GM20431 (cell line): ENCODE measurements at regions not wholly inside any gene's neighbourhood (a gene's known extent, or its start where the extent isn't known, plus 50 kb on each side); places are given as distances from the start of the nearest gene placed in this dataset.

ENCODE experiments used
- in situ Hi-C: fragments of 300-500 bp; cut with MseI, MboI; formaldehyde crosslinking; loops from one replicate; pipeline ENCODE4 v1.15.0; 2020; ENCODE audit warnings: low sequenced_read_pairs; ENCODE audit not compliant: unreplicated experiment

DNA sequence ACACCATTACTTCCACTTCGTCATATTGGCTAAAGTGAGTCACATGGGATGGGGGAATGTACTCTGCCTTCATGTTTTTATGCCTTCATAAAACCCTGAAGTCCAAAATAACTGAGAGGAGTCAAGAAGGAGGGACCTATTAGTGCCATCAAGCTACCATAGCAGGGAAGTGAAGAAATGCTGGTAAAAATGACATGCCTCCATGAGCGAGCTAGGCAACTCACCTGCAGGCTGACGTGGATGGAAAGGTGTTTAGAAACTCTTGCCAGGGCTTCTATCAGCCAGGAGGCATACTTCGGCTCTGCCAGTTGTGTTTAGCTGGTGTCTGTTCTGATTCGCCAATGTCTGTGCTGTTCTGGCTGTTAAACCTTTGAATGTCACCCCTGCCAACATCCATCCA is 424.4 kb upstream of the USP24 start:
- in situ Hi-C loops = no loop called here

DNA sequence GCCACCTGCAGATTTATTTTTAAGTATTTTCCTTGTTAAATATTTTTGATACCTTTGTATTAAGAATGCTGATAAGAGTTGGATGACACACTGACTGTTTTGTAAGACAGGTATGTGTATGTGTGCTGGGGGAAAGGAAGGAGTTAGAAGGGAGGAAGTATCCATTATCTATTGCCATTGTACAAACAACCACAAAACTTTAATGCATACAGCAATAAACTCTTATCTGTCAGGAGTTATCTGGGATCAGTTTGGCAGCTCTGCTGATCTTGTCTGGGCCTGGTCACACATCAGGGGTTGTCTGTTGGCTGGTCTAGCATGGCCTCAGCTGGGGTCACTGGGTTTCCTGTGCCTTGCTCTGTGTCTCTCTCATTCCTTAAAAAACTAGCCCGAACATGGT is 423.9 kb upstream of the USP24 start:
- in situ Hi-C loops = no loop called here

- in situ Hi-C loops = no loop called here
These were observed 421.5 kb upstream of the USP24 start for GRCh38 chr1:55636696-55637095.

DNA sequence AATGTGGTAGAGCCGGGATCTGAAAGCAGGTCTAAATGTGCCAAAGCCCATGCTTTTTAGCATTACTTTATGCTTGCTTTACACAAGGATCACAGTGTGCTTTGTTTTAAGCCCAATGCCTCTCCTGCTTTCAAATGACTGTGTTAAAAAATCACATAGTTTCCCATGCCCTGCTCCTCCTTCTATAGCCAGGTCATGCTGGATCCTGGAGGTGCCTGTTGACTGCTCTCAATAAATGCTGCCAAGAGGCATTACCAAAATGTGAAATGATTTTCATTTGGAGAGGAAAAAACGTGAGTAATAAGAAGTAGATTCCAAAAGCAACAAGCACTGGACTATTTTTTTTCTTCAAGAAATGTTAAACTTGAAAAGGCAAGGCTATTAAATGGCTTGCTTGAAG is 420.7 kb upstream of the USP24 start:
- in situ Hi-C loops = no loop called here

GRCh38 chr1:55634516-55634915 is 419.4 kb upstream of the USP24 start:
- in situ Hi-C loops = no loop called here

DNA sequence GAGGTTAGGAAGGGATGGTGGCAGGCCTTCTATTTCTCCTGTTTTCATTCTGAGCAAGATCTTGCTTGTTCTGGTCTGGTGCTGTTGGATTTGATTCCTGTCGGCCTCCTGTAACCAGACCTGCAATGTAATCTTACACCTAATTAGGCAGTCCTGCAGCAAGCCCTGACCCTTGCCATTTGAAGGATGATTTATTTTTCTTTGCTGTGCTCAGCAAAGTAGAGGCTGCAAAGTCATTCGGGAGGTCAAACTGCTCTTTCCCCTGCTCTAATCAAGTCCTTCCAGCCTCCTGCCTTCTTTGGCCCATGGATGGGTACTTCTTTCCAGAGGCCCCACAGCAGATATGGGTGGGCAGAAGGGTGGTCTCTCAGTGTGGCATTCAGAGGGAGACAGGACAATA is 417.7 kb upstream of the USP24 start:
- in situ Hi-C loops = no loop called here

GRCh38 chr1:55632058-55632457 is 416.9 kb upstream of the USP24 start:
- in situ Hi-C loops = no loop called here

DNA sequence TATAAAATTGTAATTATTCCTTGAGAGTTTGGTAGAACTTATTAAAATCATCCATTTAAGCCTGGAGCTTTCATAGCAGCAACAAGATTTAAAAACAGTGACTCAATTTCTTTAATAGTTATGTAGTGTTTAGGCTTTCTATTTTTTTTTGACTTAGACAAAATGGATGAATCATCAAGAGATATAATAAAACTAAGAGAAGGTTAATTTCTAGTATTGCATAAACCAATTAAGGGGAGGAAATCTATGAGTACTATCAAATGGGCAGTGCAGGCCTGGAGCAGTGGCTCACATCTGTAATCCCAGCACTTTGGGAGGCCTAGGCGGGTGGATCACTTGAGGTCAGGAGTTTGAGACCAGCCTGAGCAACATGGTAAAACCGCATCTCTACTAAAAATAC is 416.3 kb upstream of the USP24 start:
- in situ Hi-C loops = no loop called here

DNA sequence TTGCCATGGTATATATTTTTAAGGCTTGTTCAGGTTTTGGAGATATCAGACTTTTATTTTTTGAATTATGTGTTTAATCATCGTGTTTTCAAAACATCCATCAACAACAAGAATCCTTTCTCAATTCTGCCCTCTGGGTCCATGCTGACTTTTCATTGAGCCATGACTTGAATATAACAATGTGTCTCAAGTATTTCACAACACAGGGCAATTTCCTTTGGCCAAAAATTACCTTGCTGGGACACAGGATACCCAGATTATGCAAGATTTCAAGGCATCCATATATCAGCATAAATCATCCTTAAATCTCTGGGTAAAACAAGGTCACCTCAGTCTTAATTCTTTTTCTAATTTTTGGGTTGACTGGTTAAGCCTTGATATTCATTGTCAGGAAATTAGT is 411.2 kb upstream of the USP24 start:
- in situ Hi-C loops = no loop called here

- in situ Hi-C loops = no loop called here
These were observed 409.6 kb upstream of the USP24 start for GRCh38 chr1:55624766-55625165.

GRCh38 chr1:55623311-55623710 is 408.1 kb upstream of the USP24 start:
- in situ Hi-C loops = no loop called here

- in situ Hi-C loops = no loop called here
These were observed 406.9 kb upstream of the USP24 start for GRCh38 chr1:55622074-55622473.

DNA sequence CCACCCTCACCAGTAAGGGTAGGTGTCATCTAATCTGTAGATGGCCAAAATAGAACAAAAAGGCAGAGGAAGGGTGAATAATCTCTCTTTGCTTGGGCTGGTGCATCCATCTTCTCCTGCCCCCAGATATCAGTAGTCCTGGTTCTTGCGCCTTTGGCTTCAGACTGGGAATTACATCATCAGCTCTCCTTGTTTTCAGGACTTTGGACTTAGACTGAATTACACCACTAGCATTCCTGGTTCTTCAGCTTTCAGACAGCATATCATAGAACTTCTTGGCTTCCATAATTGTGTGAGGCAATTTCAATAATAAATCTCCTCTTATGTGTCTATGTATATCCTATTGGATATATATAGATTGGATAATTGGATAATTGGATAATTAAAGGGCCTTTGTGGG is 403.0 kb upstream of the USP24 start:
- in situ Hi-C loops = no loop called here

DNA sequence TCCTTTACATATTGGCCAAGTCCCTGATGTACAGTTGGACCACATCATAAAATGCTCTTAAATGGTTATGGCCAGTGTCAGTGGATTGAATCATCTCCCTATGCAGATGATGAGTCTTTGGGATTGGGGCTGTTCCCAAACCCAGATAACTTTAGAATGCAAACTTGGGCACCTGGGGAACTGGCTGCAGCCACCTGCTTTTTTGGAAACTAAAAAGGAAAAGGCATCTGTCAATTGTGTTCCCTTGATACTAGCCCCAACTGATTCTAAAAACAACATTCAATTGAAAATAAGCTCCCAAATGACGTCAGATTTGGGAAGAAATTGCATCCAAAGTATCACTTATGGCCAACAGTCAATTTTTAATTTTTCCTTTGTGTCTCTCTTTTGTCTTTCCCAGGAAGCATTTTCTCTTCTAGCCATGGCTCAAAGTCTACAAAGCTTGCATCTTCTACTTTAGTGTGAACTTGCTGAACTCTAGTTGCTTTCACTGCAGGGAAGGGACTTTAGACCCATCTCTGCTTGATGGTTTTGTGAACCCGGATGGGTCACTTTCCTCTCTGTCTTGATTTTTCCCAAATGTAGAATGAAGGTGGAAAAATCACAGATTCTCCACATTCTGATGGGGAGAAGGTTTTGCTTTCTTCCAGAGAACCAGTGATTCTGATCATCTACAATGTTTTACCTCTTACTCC is 402.3 kb upstream of the USP24 start:
- in situ Hi-C loops = no loop called here

GRCh38 chr1:55612988-55613387 is 397.8 kb upstream of the USP24 start:
- in situ Hi-C loops = no loop called here

- in situ Hi-C loops = no loop called here
These were observed 396.0 kb upstream of the USP24 start for GRCh38 chr1:55611123-55611522.

GRCh38 chr1:55610203-55610602 is 395.0 kb upstream of the USP24 start:
- in situ Hi-C loops = no loop called here

DNA sequence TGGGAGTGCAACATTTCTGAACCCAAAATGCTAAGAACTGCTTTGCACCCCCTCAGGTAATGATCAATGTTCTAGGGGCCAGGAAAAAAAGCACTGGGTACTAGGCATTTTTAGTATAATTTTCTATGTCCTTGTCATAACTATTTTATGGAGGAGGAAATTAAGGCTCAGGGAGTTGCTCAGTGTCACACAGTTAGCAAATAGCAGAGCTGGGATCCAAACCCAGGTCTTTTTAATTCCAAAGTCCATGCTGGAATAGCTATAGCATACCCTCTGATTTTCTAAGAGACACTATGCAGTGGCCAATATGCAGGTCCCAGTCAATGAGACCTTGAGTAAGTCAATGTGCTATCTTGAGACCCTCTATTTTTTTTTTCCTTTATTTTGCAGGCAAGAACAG is 394.5 kb upstream of the USP24 start:
- in situ Hi-C loops = no loop called here

GRCh38 chr1:55605155-55605554 is 390.0 kb upstream of the USP24 start:
- in situ Hi-C loops = no loop called here

DNA sequence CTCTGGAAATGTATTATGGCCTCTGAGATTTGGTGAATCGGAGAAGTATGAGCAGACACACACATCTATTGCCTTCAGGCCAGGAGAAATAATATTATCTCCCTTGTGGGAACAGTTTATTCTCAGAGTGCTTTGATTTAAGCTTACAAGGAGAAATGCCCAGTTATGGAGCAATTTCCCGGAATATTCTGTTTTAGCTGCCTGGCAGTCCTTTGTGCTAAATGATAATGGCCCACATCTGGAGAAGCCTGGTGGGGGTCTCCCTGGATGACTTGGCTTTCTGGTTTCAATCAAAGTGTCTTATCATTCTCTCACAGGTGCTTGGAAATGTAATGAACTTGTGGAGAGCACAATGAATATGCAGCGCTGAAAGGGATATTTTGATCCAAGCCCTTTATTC is 389.6 kb upstream of the USP24 start:
- in situ Hi-C loops = no loop called here

GRCh38 chr1:55604179-55604578 is 389.0 kb upstream of the USP24 start:
- in situ Hi-C loops = no loop called here

DNA sequence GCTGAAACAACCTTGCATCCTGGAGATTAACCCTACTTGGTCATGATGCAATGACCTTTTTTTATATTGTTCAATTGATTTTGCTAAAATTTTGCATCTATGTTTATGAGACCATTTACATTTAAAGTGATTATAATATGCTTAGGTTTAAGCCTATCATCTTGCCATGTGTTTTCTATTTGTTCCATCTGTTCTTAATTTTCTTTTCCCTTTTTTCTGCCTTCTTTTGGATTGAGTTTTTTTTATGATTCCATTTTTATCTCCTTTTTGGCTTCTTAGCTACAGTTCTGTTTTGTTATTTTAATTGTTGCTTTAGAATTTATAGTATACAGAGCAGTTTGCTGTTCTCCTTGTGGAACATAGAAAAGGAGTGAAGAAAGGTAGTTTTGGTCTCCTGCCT is 385.1 kb upstream of the USP24 start:
- in situ Hi-C loops = no loop called here

DNA sequence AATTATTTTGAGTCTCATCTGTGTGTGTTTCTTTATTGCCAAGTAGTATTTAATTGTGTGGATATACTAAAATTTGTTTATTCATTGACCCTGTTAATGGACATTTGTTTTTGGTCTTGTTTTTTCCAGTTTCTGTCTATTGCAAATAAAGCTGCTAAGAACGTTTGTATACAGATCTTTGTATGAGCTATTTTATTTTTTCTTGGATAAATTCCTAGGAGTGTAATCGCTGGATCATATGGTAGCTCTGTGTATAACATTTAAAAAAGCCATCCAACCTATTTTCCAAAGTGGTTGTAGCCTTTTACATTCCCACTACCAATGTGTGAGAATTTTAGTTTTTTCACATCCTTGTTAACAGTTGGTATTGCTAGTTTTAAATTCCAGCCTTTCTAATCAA is 382.7 kb upstream of the USP24 start:
- in situ Hi-C loops = no loop called here
